IMR-90 (cell line): ENCODE measurements at regions not wholly inside any gene's neighbourhood (a gene's known extent, or its start where the extent isn't known, plus 50 kb on each side); places are given as distances from the start of the nearest gene placed in this dataset.

Source experiments
- ATAC-seq: fragments of 200-7000 bp; cut with Tn5 transposase; 2 replicates; pipeline ENCODE4 v1.9.1; 2020; ENCODE audit warnings: low read depth, mild to moderate bottlenecking, moderate library complexity
- BruUV-seq: library from RNA; stranded (reverse); fragments of 400-500 nt; replicated peaks from 2 replicates; lab custom pipeline; 2021; lab: Mats Ljungman, UMichigan
- CTCF ChIA-PET: fragments of 300-600 bp; formaldehyde crosslinking; extraction: SDS; loops from one replicate; lab custom pipeline; 2021; ENCODE audit warnings: antibody characterized with exemption; lab: Yijun Ruan, JAX
- POLR2A ChIA-PET: fragments of 300-600 bp; sonication (Branson Sonifier 250); formaldehyde crosslinking; loops from one replicate; lab custom pipeline; 2022; ENCODE audit warnings: antibody characterized with exemption; ENCODE audit not compliant: unreplicated experiment; lab: Charles Lee
- DNase-seq: peaks from one replicate; pipeline ENCODE4 v3.0.0; 2013
- H2AFZ ChIP-seq: replicated peaks from 2 replicates; pipeline ENCODE3; 2013; ENCODE audit warnings: low read length, mild to moderate bottlenecking; ENCODE audit not compliant: poor library complexity
- H2AK5ac ChIP-seq: 2 replicates; pipeline ENCODE4 v1.6.1; 2013; ENCODE audit warnings: low read depth, low read length, inconsistent platforms
- H2AK9ac ChIP-seq: replicated peaks from 2 replicates; pipeline ENCODE3; 2013; ENCODE audit warnings: mild to moderate bottlenecking, low read depth, low read length, moderate library complexity; ENCODE audit not compliant: poor library complexity
- H2BK120ac ChIP-seq: 2 replicates; pipeline ENCODE4 v1.6.1; 2013; ENCODE audit warnings: low read depth, low read length, inconsistent platforms
- H2BK15ac ChIP-seq: 3 replicates; pipeline ENCODE4 v1.6.1; 2013; ENCODE audit warnings: low read depth, low read length, inconsistent platforms
- H2BK20ac ChIP-seq: 2 replicates; pipeline ENCODE4 v1.6.1; 2013; ENCODE audit warnings: low read depth, mild to moderate bottlenecking, inconsistent platforms, low read length, moderate library complexity
- H2BK5ac ChIP-seq: 2 replicates; pipeline ENCODE4 v1.6.1; 2013; ENCODE audit warnings: mild to moderate bottlenecking, low read depth, low read length, inconsistent platforms; ENCODE audit not compliant: poor library complexity, severe bottlenecking
- H3K14ac ChIP-seq: replicated peaks from 2 replicates; pipeline ENCODE4 v1.6.1; 2013; ENCODE audit warnings: low read depth, low read length, inconsistent platforms
- H3K18ac ChIP-seq: 2 replicates; pipeline ENCODE4 v1.6.1; 2013; ENCODE audit warnings: low read depth, low read length, control low read depth
- H3K23ac ChIP-seq: 2 replicates; pipeline ENCODE4 v1.6.1; 2013; ENCODE audit warnings: low read depth, low read length, inconsistent platforms
- H3K27ac ChIP-seq: 2 replicates; pipeline ENCODE4 v1.5.1; 2013; ENCODE audit warnings: mild to moderate bottlenecking, control low read depth, low read length; ENCODE audit not compliant: insufficient read depth
- H3K27me3 ChIP-seq: 2 replicates; pipeline ENCODE4 v1.6.1; 2013; ENCODE audit warnings: low read length; ENCODE audit not compliant: control insufficient read depth, insufficient read depth
- H3K36me3 ChIP-seq: 2 replicates; pipeline ENCODE4 v1.6.1; 2013; ENCODE audit warnings: low read length, mixed read lengths; ENCODE audit not compliant: control insufficient read depth, insufficient read depth
- H3K4ac ChIP-seq: 2 replicates; pipeline ENCODE4 v1.6.1; 2013; ENCODE audit warnings: low read depth, low read length, inconsistent platforms
- H3K4me1 ChIP-seq: 2 replicates; pipeline ENCODE4 v1.6.1; 2013; ENCODE audit warnings: low read length, mixed read lengths; ENCODE audit not compliant: control insufficient read depth, insufficient read depth
- H3K4me2 ChIP-seq: 2 replicates; pipeline ENCODE4 v1.6.1; 2013; ENCODE audit warnings: low read depth, mild to moderate bottlenecking, control low read depth, low read length, moderate library complexity
- H3K4me3 ChIP-seq: 2 replicates; pipeline ENCODE4 v1.5.1; 2013; ENCODE audit warnings: low read depth, mild to moderate bottlenecking, control low read depth, low read length, moderate library complexity; ENCODE audit not compliant: insufficient read depth
- H3K56ac ChIP-seq: 2 replicates; pipeline ENCODE4 v1.6.1; 2013; ENCODE audit warnings: low read length, inconsistent platforms; ENCODE audit not compliant: insufficient read depth; ENCODE audit errors: extremely low read depth
- H3K79me1 ChIP-seq, 2 experiments: 2 replicates each; pipeline ENCODE4 v1.6.1; 2013; ENCODE audit warnings: low read length in 2 of 2, inconsistent platforms in 1 of 2, low read depth in 1 of 2
- H3K9ac ChIP-seq: 2 replicates; pipeline ENCODE4 v1.6.1; 2013; ENCODE audit warnings: low read depth, low read length, control low read depth
- H3K9me1 ChIP-seq: 2 replicates; pipeline ENCODE4 v1.6.1; 2013; ENCODE audit warnings: low read length, inconsistent platforms; ENCODE audit not compliant: insufficient read depth
- H3K9me3 ChIP-seq: 2 replicates; pipeline ENCODE4 v1.6.1; 2013; ENCODE audit warnings: low read length; ENCODE audit not compliant: control insufficient read depth, insufficient read depth
- H4K20me1 ChIP-seq: 2 replicates; pipeline ENCODE4 v1.6.1; 2013; ENCODE audit warnings: low read length, inconsistent platforms; ENCODE audit not compliant: insufficient read depth
- H4K5ac ChIP-seq: 2 replicates; pipeline ENCODE4 v1.6.1; 2013; ENCODE audit warnings: mild to moderate bottlenecking, low read depth, low read length, control low read depth
- H4K8ac ChIP-seq, 2 experiments: 2 replicates each; pipeline ENCODE4 v1.6.1; 2013; ENCODE audit warnings: low read depth in 2 of 2, low read length in 2 of 2, control low read depth in 1 of 2, inconsistent platforms in 1 of 2
- H4K91ac ChIP-seq: 2 replicates; pipeline ENCODE4 v1.6.1; 2013; ENCODE audit warnings: low read depth, low read length, inconsistent platforms; ENCODE audit not compliant: insufficient read depth
- BHLHE40 ChIP-seq: fragments of 150-350 bp; IDR thresholded peaks from 2 replicates; pipeline ENCODE4 v1.6.1; 2016; ENCODE audit warnings: mild to moderate bottlenecking, low read depth, low read length
- CEBPB ChIP-seq: IDR thresholded peaks from 2 replicates; pipeline ENCODE4 v1.6.1; 2012; ENCODE audit warnings: low read depth, low read length, improper control_type of control experiment
- CHD1 ChIP-seq: IDR thresholded peaks from 2 replicates; pipeline ENCODE4 v1.6.1; 2012; ENCODE audit warnings: low read depth, low read length, improper control_type of control experiment
- CTCF ChIP-seq: conservative IDR thresholded peaks from 2 replicates; pipeline ENCODE4 v1.5.1; 2012; ENCODE audit warnings: mild to moderate bottlenecking, low read depth, low read length, improper control_type of control experiment
- ELK1 ChIP-seq: fragments of 150-350 bp; IDR thresholded peaks from 2 replicates; pipeline ENCODE4 v1.6.1; 2016; ENCODE audit warnings: low read depth, mild to moderate bottlenecking, low read length, moderate library complexity, borderline replicate concordance
- FOS ChIP-seq: fragments of 150-350 bp; IDR thresholded peaks from 2 replicates; pipeline ENCODE4 v1.6.1; 2016; ENCODE audit warnings: low read depth, low read length
- MAFK ChIP-seq: IDR thresholded peaks from 2 replicates; pipeline ENCODE4 v1.6.1; 2012; ENCODE audit warnings: low read depth, low read length, improper control_type of control experiment
- MAZ ChIP-seq: IDR thresholded peaks from 2 replicates; pipeline ENCODE4 v1.6.1; 2012; ENCODE audit warnings: low read depth, mild to moderate bottlenecking, low read length, improper control_type of control experiment, moderate library complexity, borderline replicate concordance
- MXI1 ChIP-seq: IDR thresholded peaks from 2 replicates; pipeline ENCODE4 v1.6.1; 2012; ENCODE audit warnings: low read depth, mild to moderate bottlenecking, low read length, moderate library complexity, borderline replicate concordance
- NFE2L2 ChIP-seq: fragments of 150-350 bp; IDR thresholded peaks from 2 replicates; pipeline ENCODE4 v1.6.1; 2016; ENCODE audit warnings: low read depth, mild to moderate bottlenecking, low read length
- POLR2A ChIP-seq: IDR thresholded peaks from 2 replicates; pipeline ENCODE4 v1.6.1; 2012; ENCODE audit warnings: mild to moderate bottlenecking, low read depth, low read length
- RAD21 ChIP-seq: IDR thresholded peaks from 2 replicates; pipeline ENCODE4 v1.6.1; 2012; ENCODE audit warnings: low read length, improper control_type of control experiment
- RCOR1 ChIP-seq: IDR thresholded peaks from 2 replicates; pipeline ENCODE4 v1.6.1; 2012; ENCODE audit warnings: mild to moderate bottlenecking, low read length, improper control_type of control experiment; ENCODE audit not compliant: insufficient replicate concordance
- RFX5 ChIP-seq: IDR thresholded peaks from 2 replicates; pipeline ENCODE4 v1.8.0; 2012; ENCODE audit warnings: low read depth, mild to moderate bottlenecking, low read length, moderate library complexity
- SMC3 ChIP-seq: fragments of 150-350 bp; IDR thresholded peaks from 2 replicates; pipeline ENCODE4 v1.6.1; 2016; ENCODE audit warnings: low read depth, mild to moderate bottlenecking, antibody characterized with exemption, low read length, moderate library complexity
- USF2 ChIP-seq: fragments of 150-350 bp; IDR thresholded peaks from 2 replicates; pipeline ENCODE4 v1.6.1; 2017; ENCODE audit warnings: mild to moderate bottlenecking, antibody characterized with exemption, low read length, low read depth
- WGBS, 2 experiments: methylation state at CpG; one replicate each; pipeline versions ENCODE4 v1.1.5 to v1.1.7; 2013; ENCODE audit warnings: missing lambda C conversion rate in 2 of 2; ENCODE audit not compliant: insufficient read length in 1 of 2; ENCODE audit errors: extremely low coverage in 2 of 2; 5-methylcytosine and 5-hydroxymethylcytosine counted together
- dilution Hi-C: fragments of 300-500 bp; cut with HindIII; formaldehyde crosslinking; loops from one replicate; pipeline ENCODE4 v1.14.3; 2018; ENCODE audit warnings: low sequenced_read_pairs; ENCODE audit not compliant: unreplicated experiment
- in situ Hi-C: fragments of 300-500 bp; cut with MboI; formaldehyde crosslinking; loops from 3 replicates; pipeline ENCODE4 v1.14.3; 2019; ENCODE audit warnings: low sequenced_read_pairs, inconsistent platforms, mixed read lengths
- intact Hi-C: fragments of 100-400 bp; cut with micrococcal nuclease; formaldehyde crosslinking; loops from 2 replicates; pipeline ENCODE4 v1.10.0; 2022

- Histone ChIP-seq H3K27ac (no peak overlapping the region), H3K23ac (no peak overlapping the region), H3K27me3 (no peaks in the 10 kb centered on the region), H3K4me2 (no peak overlapping the region), H4K91ac (no peak overlapping the region), H2AK5ac (no peak overlapping the region), H2AK9ac (no peak overlapping the region), H3K9ac (no peak overlapping the region), H2BK20ac (no peak overlapping the region), H2BK15ac (no peak overlapping the region), H4K8ac (no peak overlapping the region), H3K4me1 (no peaks in the 10 kb centered on the region), H2BK120ac (no peak overlapping the region), H3K4me3 (no peak overlapping the region), H2AFZ (no peak overlapping the region), H3K79me1 (no peaks in the 10 kb centered on the region), H4K5ac (no peak overlapping the region), H3K14ac (no peak overlapping the region), H3K4ac (no peak overlapping the region), H3K9me1 (no peaks in the 10 kb centered on the region), H3K9me3 (peaks cover 5% of the 10 kb centered on the region; the same call in 1 of the 2 replicates), H3K56ac (no peak overlapping the region), H3K36me3 (no peaks in the 10 kb centered on the region), H4K20me1 (no peaks in the 10 kb centered on the region), H3K18ac (no peak overlapping the region), H2BK5ac (no peak overlapping the region)
- CTCF ChIA-PET = no interaction called here
- TF ChIP-seq MAFK = no peak
- no peak for TF ChIP-seq MXI1
- TF ChIP-seq RCOR1 = no peak
- no peak for TF ChIP-seq USF2
- no peak for TF ChIP-seq CHD1
- no peak for TF ChIP-seq BHLHE40
- no peak for TF ChIP-seq CEBPB
- no peak for TF ChIP-seq FOS
- TF ChIP-seq MAZ = no peak
- no peak for TF ChIP-seq NFE2L2
- TF ChIP-seq RFX5 = no peak
- no peak for TF ChIP-seq POLR2A
- no peak for TF ChIP-seq CTCF
- no peak for TF ChIP-seq SMC3
- no peak for TF ChIP-seq ELK1
- no peak for TF ChIP-seq RAD21
- POLR2A ChIA-PET = no interaction called here
- no TSS peak for BruUV-seq
- DNase-seq = no peak
- in situ Hi-C loops = no loop called here
- intact Hi-C loops = no loop called here
- ATAC-seq = no peak
- dilution Hi-C loops = no loop called here
- WGBS, 2 experiments = 0% methylated on average over 1 of the region's 6 CpGs; no CpG with 5 or more reads in 1 of the 2 experiments
Observed at GRCh38 chr18:985212-985661, 80.6 kb downstream of the ADCYAP1 start.
